ENCODE measurements at regions not wholly inside any gene's neighbourhood (a gene's known extent, or its start where the extent isn't known, plus 50 kb on each side); places are given as distances from the start of the nearest gene placed in this dataset.

- TF ChIP-seq, protein P1, sequence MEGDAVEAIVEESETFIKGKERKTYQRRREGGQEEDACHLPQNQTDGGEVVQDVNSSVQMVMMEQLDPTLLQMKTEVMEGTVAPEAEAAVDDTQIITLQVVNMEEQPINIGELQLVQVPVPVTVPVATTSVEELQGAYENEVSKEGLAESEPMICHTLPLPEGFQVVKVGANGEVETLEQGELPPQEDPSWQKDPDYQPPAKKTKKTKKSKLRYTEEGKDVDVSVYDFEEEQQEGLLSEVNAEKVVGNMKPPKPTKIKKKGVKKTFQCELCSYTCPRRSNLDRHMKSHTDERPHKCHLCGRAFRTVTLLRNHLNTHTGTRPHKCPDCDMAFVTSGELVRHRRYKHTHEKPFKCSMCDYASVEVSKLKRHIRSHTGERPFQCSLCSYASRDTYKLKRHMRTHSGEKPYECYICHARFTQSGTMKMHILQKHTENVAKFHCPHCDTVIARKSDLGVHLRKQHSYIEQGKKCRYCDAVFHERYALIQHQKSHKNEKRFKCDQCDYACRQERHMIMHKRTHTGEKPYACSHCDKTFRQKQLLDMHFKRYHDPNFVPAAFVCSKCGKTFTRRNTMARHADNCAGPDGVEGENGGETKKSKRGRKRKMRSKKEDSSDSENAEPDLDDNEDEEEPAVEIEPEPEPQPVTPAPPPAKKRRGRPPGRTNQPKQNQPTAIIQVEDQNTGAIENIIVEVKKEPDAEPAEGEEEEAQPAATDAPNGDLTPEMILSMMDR (IDR thresholded peaks at IDR 0.05; ENCODE audit: insufficient read depth, low read length, poor library complexity, severe bottlenecking): no peak
- TF ChIP-seq EZH2phosphoT487 (conservative IDR thresholded peaks at IDR 0.05; ENCODE audit: low read length): no peak
Observed at GRCh38 chr6:141669141-141669540, 463.6 kb upstream of the GJE1 start.
